ENCODE measurements at regions not wholly inside any gene's neighbourhood (a gene's known extent, or its start where the extent isn't known, plus 50 kb on each side); places are given as distances from the start of the nearest gene placed in this dataset.

GRCh38 chr4:55017406-55017805, 108.0 kb downstream of the KDR start:
- TF ChIP-seq SPI1 (IDR thresholded peaks at IDR 0.05; ENCODE audit: low read depth, low read length) (no peak), POLR2AphosphoS5 (IDR thresholded peaks at IDR 0.05; ENCODE audit: low read depth, low read length) (no peak)
